ENCODE measurements at regions not wholly inside any gene's neighbourhood (a gene's known extent, or its start where the extent isn't known, plus 50 kb on each side); places are given as distances from the start of the nearest gene placed in this dataset.

- H2AK5ac ChIP-seq (ENCODE audit: low read depth, low read length), result no peak overlapping the region
- TF ChIP-seq HDAC2 (IDR thresholded peaks at IDR 0.05; ENCODE audit: borderline replicate concordance in 1 of 2, low read depth in 2 of 2, low read length in 2 of 2) (no peak), CHD1 (IDR thresholded peaks at IDR 0.05; ENCODE audit: low read depth, low read length) (no peak), KDM1A (IDR thresholded peaks at IDR 0.05; ENCODE audit: borderline replicate concordance, low read length) (no peak), PHF8 (conservative IDR thresholded peaks at IDR 0.05; ENCODE audit: low read depth, low read length) (no peak), GABPA (IDR thresholded peaks at IDR 0.05; ENCODE audit: borderline replicate concordance, insufficient read depth, low read length) (no peak), YY1 (IDR thresholded peaks at IDR 0.05; ENCODE audit: low read depth, low read length) (no peak), JUND (IDR thresholded peaks at IDR 0.05; ENCODE audit: low read length) (no peak), SP4 (IDR thresholded peaks at IDR 0.05; ENCODE audit: low read length) (no peak), POLR2A (IDR thresholded peaks at IDR 0.05; ENCODE audit: control extremely low read depth in 1 of 2, low read depth in 2 of 2, low read length in 2 of 2) (no peak), CTCF (IDR thresholded peaks at IDR 0.05; ENCODE audit: control extremely low read depth in 1 of 3, insufficient read depth in 1 of 3, low read depth in 1 of 3, low read length in 3 of 3) (no peak)
- TF ChIP-seq, protein P1, sequence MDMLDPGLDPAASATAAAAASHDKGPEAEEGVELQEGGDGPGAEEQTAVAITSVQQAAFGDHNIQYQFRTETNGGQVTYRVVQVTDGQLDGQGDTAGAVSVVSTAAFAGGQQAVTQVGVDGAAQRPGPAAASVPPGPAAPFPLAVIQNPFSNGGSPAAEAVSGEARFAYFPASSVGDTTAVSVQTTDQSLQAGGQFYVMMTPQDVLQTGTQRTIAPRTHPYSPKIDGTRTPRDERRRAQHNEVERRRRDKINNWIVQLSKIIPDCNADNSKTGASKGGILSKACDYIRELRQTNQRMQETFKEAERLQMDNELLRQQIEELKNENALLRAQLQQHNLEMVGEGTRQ (IDR thresholded peaks at IDR 0.05; ENCODE audit: low read length), result no peak
Measured at GRCh38 chr4:184891816-184892397, 66.1 kb upstream of the ACSL1 start.

More at GRCh38 chr4:184891816-184892397, 66.1 kb upstream of the ACSL1 start:
- Histone ChIP-seq H4K8ac (ENCODE audit: extremely low read depth, insufficient read depth, low read length) (no peak overlapping the region), H3K4me1 (replicated peaks in 1 of 4; ENCODE audit: control insufficient read depth in 3 of 4, insufficient read depth in 4 of 4, low read length in 3 of 4) (no peaks in the 10 kb centered on the region), H3K27me3 (replicated peaks in 1 of 4; ENCODE audit: control insufficient read depth in 3 of 4, extremely low read depth in 1 of 4, insufficient read depth in 3 of 4, low read length in 3 of 4) (no peaks in the 10 kb centered on the region), H3K56ac (replicated peaks; ENCODE audit: insufficient read length, low read depth, low read length) (no peak overlapping the region), H4K5ac (ENCODE audit: insufficient read length, low read depth, low read length) (no peak overlapping the region), H2BK5ac (ENCODE audit: low read depth, low read length) (no peak overlapping the region), H4K91ac (replicated peaks; ENCODE audit: insufficient read length, low read length) (no peak overlapping the region), H3K23me2 (ENCODE audit: low read depth, low read length) (no peaks in the 10 kb centered on the region), H3K79me1 (ENCODE audit: low read depth, low read length) (no peaks in the 10 kb centered on the region), H3K9ac (replicated peaks in 1 of 4; ENCODE audit: extremely low read depth in 1 of 4, low read depth in 3 of 4, low read length in 3 of 4) (no peak overlapping the region), H3K36me3 (ENCODE audit: control insufficient read depth in 2 of 4, insufficient read depth in 4 of 4, low read length in 3 of 4) (no peaks in the 10 kb centered on the region), H2BK15ac (ENCODE audit: low read length) (no peak overlapping the region), H3K23ac (ENCODE audit: insufficient read length) (no peak overlapping the region), H3K79me2 (ENCODE audit: control insufficient read depth in 1 of 2, insufficient read depth in 2 of 2, low read length in 2 of 2) (no peaks in the 10 kb centered on the region), H2BK12ac (ENCODE audit: low read depth, low read length) (no peak overlapping the region), H3K4me2 (ENCODE audit: insufficient read depth in 1 of 2, low read depth in 2 of 2, low read length in 2 of 2) (no peak overlapping the region), H2AFZ (ENCODE audit: low read length) (no peak overlapping the region), H3K4ac (replicated peaks; ENCODE audit: insufficient read length, low read depth, low read length) (no peak overlapping the region), H2BK20ac (ENCODE audit: low read length) (no peak overlapping the region), H2BK120ac (replicated peaks; ENCODE audit: low read depth, low read length) (no peak overlapping the region), H4K20me1 (replicated peaks in 1 of 2; ENCODE audit: control insufficient read depth in 1 of 2, insufficient read depth in 2 of 2, low read length in 2 of 2) (no peaks in the 10 kb centered on the region), H3K27ac (ENCODE audit: low read depth, low read length) (no peak overlapping the region), H3K18ac (ENCODE audit: extremely low read depth, low read length) (no peak overlapping the region), H3K4me3 (ENCODE audit: extremely low read depth in 1 of 4, insufficient read depth in 2 of 4, low read depth in 3 of 4, low read length in 4 of 4) (no peak overlapping the region), H3K9me3 (ENCODE audit: insufficient read depth in 2 of 2, low read depth in 1 of 2, low read length in 1 of 2) (no peaks in the 10 kb centered on the region), H3K14ac (ENCODE audit: insufficient read length) (no peak overlapping the region)
- FAIRE-seq (no peak), DNase-seq (ENCODE audit: low read depth in 1 of 2, low spot score in 2 of 2) (no peak)
- POLR2A ChIA-PET (ENCODE audit: partially characterized antibody), result no interaction called here
- 66% methylated on average over 2 of the region's 2 CpGs; no CpG with 5 or more reads in 1 of the 2 experiments for WGBS, 2 experiments (ENCODE audit: extremely low coverage in 1 of 2, insufficient coverage in 1 of 2, insufficient read length in 1 of 2, insufficient replicate concordance in 2 of 2, low coverage in 1 of 2, low lambda C conversion rate in 2 of 2, missing lambda C conversion rate in 1 of 2)
- CTCF ChIA-PET (ENCODE audit: partially characterized antibody), result interaction anchor here (0.7 kb wide), 1 partner anchor 13 kb away, joined by 3 read pairs; no protein-coding TSS in a partner anchor

All from H1 (cell line).